Panc1 (cell line): ENCODE measurements at regions not wholly inside any gene's neighbourhood (a gene's known extent, or its start where the extent isn't known, plus 50 kb on each side); places are given as distances from the start of the nearest gene placed in this dataset.

ENCODE experiments used
- CTCF ChIP-seq: fragments of 450-650 bp; IDR thresholded peaks from 2 replicates; pipeline ENCODE4 v1.5.1; 2017; ENCODE audit warnings: mild to moderate bottlenecking
- POLR2AphosphoS5 ChIP-seq: IDR thresholded peaks from 2 replicates; pipeline ENCODE4 v1.6.1; 2012; ENCODE audit warnings: mild to moderate bottlenecking, low read depth, low read length, moderate library complexity
- SIN3A ChIP-seq: IDR thresholded peaks from 2 replicates; pipeline ENCODE4 v1.6.1; 2012; ENCODE audit warnings: low read depth, mild to moderate bottlenecking, low read length, moderate library complexity, borderline replicate concordance; ENCODE audit not compliant: insufficient read depth

- TF ChIP-seq CTCF (no peak), POLR2AphosphoS5 (no peak), SIN3A (no peak)
Measured at GRCh38 chr5:77846422-77847128, 70.4 kb upstream of the TBCA start.
